Panc1 (cell line): ENCODE measurements at regions not wholly inside any gene's neighbourhood (a gene's known extent, or its start where the extent isn't known, plus 50 kb on each side); places are given as distances from the start of the nearest gene placed in this dataset.

Source experiments
- ATAC-seq: fragments of 200-7000 bp; cut with Tn5 transposase; 2 replicates; pipeline ENCODE4 v1.9.1; 2020; ENCODE audit warnings: mild to moderate bottlenecking, moderate library complexity
- BruUV-seq: library from RNA; stranded (reverse); fragments of 400-500 nt; replicated peaks from 2 replicates; lab custom pipeline; 2021; lab: Mats Ljungman, UMichigan
- CTCF ChIA-PET: fragments of 300-600 bp; sonication (Branson Sonifier 250); formaldehyde crosslinking; loops from one replicate; lab custom pipeline; 2022; ENCODE audit warnings: antibody characterized with exemption; lab: Charles Lee
- POLR2A ChIA-PET: fragments of 300-600 bp; sonication (Branson Sonifier 250); formaldehyde crosslinking; loops from one replicate; lab custom pipeline; 2022; ENCODE audit warnings: antibody characterized with exemption; lab: Charles Lee
- DNase-seq: peaks from one replicate; pipeline ENCODE4 v3.0.0-alpha.2; 2010; ENCODE audit warnings: low read depth, low spot score
- H3K27ac ChIP-seq: 2 replicates; pipeline ENCODE4 v1.5.1; 2011; ENCODE audit warnings: mild to moderate bottlenecking, low read length, inconsistent platforms
- H3K27me3 ChIP-seq: fragments of 200-500 bp; sonication (Bioruptor generic); 2 replicates; pipeline ENCODE4 v1.6.0; 2014; ENCODE audit warnings: low read length, inconsistent platforms; ENCODE audit not compliant: control insufficient read depth, insufficient read depth
- H3K36me3 ChIP-seq: fragments of 200-500 bp; sonication (Bioruptor generic); 2 replicates; pipeline ENCODE4 v1.5.1; 2014; ENCODE audit warnings: inconsistent platforms, mild to moderate bottlenecking, low read length, moderate library complexity; ENCODE audit not compliant: control insufficient read depth, insufficient read depth
- H3K4me1 ChIP-seq: 2 replicates; pipeline ENCODE4 v1.5.1; 2011; ENCODE audit warnings: inconsistent platforms, mild to moderate bottlenecking, low read length, moderate library complexity; ENCODE audit not compliant: control insufficient read depth, insufficient read depth
- H3K4me3 ChIP-seq, 2 experiments: 2 replicates each; pipeline ENCODE4 v1.5.1; 2011 to 2012; ENCODE audit warnings: low read depth in 2 of 2, low read length in 2 of 2, mild to moderate bottlenecking in 2 of 2, inconsistent platforms in 1 of 2, moderate library complexity in 1 of 2
- H3K9me3 ChIP-seq: fragments of 200-500 bp; sonication (Bioruptor generic); 2 replicates; pipeline ENCODE4 v1.5.1; 2014; ENCODE audit warnings: low read depth, mild to moderate bottlenecking, inconsistent platforms, low read length, moderate library complexity; ENCODE audit not compliant: control insufficient read depth, insufficient read depth
- POLR2AphosphoS5 ChIP-seq: IDR thresholded peaks from 2 replicates; pipeline ENCODE4 v1.6.1; 2012; ENCODE audit warnings: mild to moderate bottlenecking, low read depth, low read length, moderate library complexity
- SIN3A ChIP-seq: IDR thresholded peaks from 2 replicates; pipeline ENCODE4 v1.6.1; 2012; ENCODE audit warnings: low read depth, mild to moderate bottlenecking, low read length, moderate library complexity, borderline replicate concordance; ENCODE audit not compliant: insufficient read depth
- TCF7L2 ChIP-seq: IDR thresholded peaks from 2 replicates; pipeline ENCODE4 v1.6.1; 2011; ENCODE audit warnings: mild to moderate bottlenecking, low read depth, low read length, inconsistent platforms
- in situ Hi-C: cut with HindIII; loops from 2 replicates; pipeline ENCODE4 v1.10.0; 2016; ENCODE audit warnings: low sequenced_read_pairs, low pct_unique_long_range_greater_than_20kb
- intact Hi-C: fragments of 100-400 bp; cut with micrococcal nuclease; formaldehyde crosslinking; loops from one replicate; pipeline ENCODE4 v1.10.0; 2022; ENCODE audit not compliant: unreplicated experiment
- TF ChIP-seq, protein P1 (sequence below), 2 experiments: IDR thresholded peaks; 2 replicates each; pipeline ENCODE4 v1.6.1; 2011 to 2012; ENCODE audit warnings: low read depth in 2 of 2, control low read depth in 1 of 2, low read length in 1 of 2, mild to moderate bottlenecking in 1 of 2, moderate library complexity in 1 of 2; ENCODE audit not compliant: insufficient read depth in 1 of 2
- TF ChIP-seq, protein P2 (sequence below): fragments of 450-650 bp; IDR thresholded peaks from 2 replicates; pipeline ENCODE4 v1.5.1; 2017; ENCODE audit warnings: mild to moderate bottlenecking

DNA sequence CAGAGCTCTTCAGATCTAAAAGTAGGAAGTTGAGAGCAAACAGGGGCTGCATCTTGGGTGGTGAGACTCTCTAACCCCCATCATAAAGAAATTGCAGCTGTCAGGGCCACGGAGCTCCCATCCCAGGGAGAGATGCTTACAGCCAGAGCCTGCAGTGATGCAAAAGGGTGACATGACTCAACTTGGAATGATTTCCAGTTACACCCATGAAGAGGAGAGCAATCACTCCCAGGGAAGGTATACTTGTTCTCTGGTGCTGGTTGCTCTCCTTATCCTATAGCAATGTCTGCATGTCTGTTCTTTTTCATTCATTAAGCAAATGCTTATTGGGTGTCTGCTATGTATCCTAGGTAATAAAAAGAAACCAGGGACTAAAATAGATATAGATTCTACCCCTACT lies 228.0 kb downstream of the RAB11FIP2 start:
- Histone ChIP-seq H3K4me1 (no peaks in the 10 kb centered on the region), H3K4me3 (no peak overlapping the region), H3K27ac (no peak overlapping the region), H3K9me3 (no peaks in the 10 kb centered on the region), H3K27me3 (peaks cover 3% of the 10 kb centered on the region; the same call in 1 of the 2 replicates), H3K36me3 (no peaks in the 10 kb centered on the region)
- BruUV-seq: no TSS peak
- TF ChIP-seq, protein P1, sequence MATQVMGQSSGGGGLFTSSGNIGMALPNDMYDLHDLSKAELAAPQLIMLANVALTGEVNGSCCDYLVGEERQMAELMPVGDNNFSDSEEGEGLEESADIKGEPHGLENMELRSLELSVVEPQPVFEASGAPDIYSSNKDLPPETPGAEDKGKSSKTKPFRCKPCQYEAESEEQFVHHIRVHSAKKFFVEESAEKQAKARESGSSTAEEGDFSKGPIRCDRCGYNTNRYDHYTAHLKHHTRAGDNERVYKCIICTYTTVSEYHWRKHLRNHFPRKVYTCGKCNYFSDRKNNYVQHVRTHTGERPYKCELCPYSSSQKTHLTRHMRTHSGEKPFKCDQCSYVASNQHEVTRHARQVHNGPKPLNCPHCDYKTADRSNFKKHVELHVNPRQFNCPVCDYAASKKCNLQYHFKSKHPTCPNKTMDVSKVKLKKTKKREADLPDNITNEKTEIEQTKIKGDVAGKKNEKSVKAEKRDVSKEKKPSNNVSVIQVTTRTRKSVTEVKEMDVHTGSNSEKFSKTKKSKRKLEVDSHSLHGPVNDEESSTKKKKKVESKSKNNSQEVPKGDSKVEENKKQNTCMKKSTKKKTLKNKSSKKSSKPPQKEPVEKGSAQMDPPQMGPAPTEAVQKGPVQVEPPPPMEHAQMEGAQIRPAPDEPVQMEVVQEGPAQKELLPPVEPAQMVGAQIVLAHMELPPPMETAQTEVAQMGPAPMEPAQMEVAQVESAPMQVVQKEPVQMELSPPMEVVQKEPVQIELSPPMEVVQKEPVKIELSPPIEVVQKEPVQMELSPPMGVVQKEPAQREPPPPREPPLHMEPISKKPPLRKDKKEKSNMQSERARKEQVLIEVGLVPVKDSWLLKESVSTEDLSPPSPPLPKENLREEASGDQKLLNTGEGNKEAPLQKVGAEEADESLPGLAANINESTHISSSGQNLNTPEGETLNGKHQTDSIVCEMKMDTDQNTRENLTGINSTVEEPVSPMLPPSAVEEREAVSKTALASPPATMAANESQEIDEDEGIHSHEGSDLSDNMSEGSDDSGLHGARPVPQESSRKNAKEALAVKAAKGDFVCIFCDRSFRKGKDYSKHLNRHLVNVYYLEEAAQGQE (IDR thresholded peaks at IDR 0.05; ENCODE audit: insufficient read depth in 1 of 2, low read depth in 2 of 2, low read length in 1 of 2): no peak
- TF ChIP-seq POLR2AphosphoS5 (no peak), SIN3A (no peak), TCF7L2 (no peak)
- TF ChIP-seq, protein P2, sequence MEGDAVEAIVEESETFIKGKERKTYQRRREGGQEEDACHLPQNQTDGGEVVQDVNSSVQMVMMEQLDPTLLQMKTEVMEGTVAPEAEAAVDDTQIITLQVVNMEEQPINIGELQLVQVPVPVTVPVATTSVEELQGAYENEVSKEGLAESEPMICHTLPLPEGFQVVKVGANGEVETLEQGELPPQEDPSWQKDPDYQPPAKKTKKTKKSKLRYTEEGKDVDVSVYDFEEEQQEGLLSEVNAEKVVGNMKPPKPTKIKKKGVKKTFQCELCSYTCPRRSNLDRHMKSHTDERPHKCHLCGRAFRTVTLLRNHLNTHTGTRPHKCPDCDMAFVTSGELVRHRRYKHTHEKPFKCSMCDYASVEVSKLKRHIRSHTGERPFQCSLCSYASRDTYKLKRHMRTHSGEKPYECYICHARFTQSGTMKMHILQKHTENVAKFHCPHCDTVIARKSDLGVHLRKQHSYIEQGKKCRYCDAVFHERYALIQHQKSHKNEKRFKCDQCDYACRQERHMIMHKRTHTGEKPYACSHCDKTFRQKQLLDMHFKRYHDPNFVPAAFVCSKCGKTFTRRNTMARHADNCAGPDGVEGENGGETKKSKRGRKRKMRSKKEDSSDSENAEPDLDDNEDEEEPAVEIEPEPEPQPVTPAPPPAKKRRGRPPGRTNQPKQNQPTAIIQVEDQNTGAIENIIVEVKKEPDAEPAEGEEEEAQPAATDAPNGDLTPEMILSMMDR: no peak
- DNase-seq (no peak), ATAC-seq (no peak)
- in situ Hi-C loops (no loop called here), intact Hi-C loops (no loop called here)
- ChIA-PET POLR2A (no interaction called here), CTCF (no interaction called here)

DNA sequence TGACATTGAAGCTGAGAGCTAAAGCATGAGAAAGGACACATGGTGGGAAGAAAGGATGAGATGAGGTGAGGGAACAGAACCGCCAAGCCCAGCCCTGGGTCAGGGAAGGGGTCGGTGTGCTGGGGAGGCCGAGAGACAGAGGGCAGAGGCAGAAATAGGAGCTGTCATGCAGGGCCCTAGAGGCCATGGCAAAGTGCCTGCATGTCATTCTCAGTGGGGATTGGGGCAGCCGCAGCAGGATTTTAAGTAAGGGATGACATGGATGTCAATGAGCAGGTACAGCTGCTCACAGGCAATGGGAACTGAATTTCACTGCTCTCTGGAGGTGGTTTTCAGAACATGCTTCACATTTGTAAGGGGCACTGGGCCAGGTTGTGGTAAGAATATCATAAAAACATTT lies 227.4 kb downstream of the RAB11FIP2 start:
- Histone ChIP-seq H3K4me3 (no peak overlapping the region), H3K27ac (no peak overlapping the region), H3K27me3 (peaks cover 3% of the 10 kb centered on the region; the same call in 1 of the 2 replicates), H3K9me3 (no peaks in the 10 kb centered on the region), H3K4me1 (no peaks in the 10 kb centered on the region), H3K36me3 (no peaks in the 10 kb centered on the region)
- ChIA-PET POLR2A (no interaction called here), CTCF (no interaction called here)
- ATAC-seq: no peak
- intact Hi-C loops: no loop called here
- TF ChIP-seq SIN3A (no peak), POLR2AphosphoS5 (no peak), TCF7L2 (no peak)
- TF ChIP-seq, protein P2: no peak
- TF ChIP-seq, protein P1 (IDR thresholded peaks at IDR 0.05; ENCODE audit: insufficient read depth in 1 of 2, low read depth in 2 of 2, low read length in 1 of 2): no peak
- DNase-seq: no peak
- in situ Hi-C loops: no loop called here
- no TSS peak for BruUV-seq
